Activated CD4-positive, alpha-beta T cell treated with anti-CD3 and anti-CD28 coated beads, Interleukin-2, amount 10 ng/mL, durations not matched to agents 24 days and 14 days (primary cell): ENCODE measurements at regions not wholly inside any gene's neighbourhood (a gene's known extent, or its start where the extent isn't known, plus 50 kb on each side); places are given as distances from the start of the nearest gene placed in this dataset.

Experiments
- DNase-seq: peaks from one replicate; pipeline ENCODE4 v3.0.0; 2022
- H3K27ac Mint-ChIP-seq: one replicate; pipeline ENCODE4 v1.8.0; 2022; ENCODE audit warnings: mild to moderate bottlenecking, mixed read lengths
- H3K27me3 Mint-ChIP-seq: one replicate; pipeline ENCODE4 v1.8.0; 2022; ENCODE audit warnings: mixed read lengths
- H3K36me3 Mint-ChIP-seq: one replicate; pipeline ENCODE4 v1.8.0; 2022; ENCODE audit warnings: low read depth, mild to moderate bottlenecking, mixed read lengths
- H3K4me1 Mint-ChIP-seq: one replicate; pipeline ENCODE4 v1.8.0; 2021; ENCODE audit warnings: mixed read lengths
- H3K4me3 Mint-ChIP-seq: one replicate; pipeline ENCODE4 v1.8.0; 2022; ENCODE audit warnings: mild to moderate bottlenecking, moderate library complexity, mixed read lengths
- H3K9me3 Mint-ChIP-seq: one replicate; pipeline ENCODE4 v1.8.0; 2021; ENCODE audit warnings: mixed read lengths
- intact Hi-C: fragments of 100-400 bp; cut with micrococcal nuclease; formaldehyde crosslinking; loops from one replicate; pipeline ENCODE4 v1.15.1; 2023

DNA sequence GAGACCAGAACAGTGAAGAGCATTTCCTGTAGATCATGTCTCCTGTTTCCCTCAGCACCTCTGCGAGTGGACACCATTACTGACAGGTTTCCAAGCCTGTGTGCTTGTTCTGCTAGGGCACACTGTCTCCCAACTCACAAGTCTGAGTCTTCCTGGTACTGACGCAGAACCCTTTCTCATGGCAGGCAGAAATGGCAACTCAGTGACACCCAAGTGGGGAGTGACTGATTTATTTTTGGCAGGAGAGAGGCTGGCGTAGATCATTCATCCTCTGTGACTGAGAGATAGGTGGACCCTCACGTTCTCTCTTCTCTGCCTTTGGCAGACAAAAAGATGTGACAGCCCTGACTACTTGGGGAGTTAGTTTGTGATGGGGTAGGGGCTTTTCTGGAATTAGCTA lies 183.4 kb downstream of the RFC3 start:
- H3K9me3 Mint-ChIP-seq, result no peaks in the 10 kb centered on the region
- H3K4me1 Mint-ChIP-seq, result no peaks in the 10 kb centered on the region

GRCh38 chr13:34002141-34002540 lies 184.2 kb downstream of the RFC3 start:
- intact Hi-C loops, result no loop called here
- H3K9me3 Mint-ChIP-seq, result no peaks in the 10 kb centered on the region
- H3K27ac Mint-ChIP-seq, result no peak overlapping the region

More for the DNA sequence above, 183.4 kb downstream of the RFC3 start:
- Mint-ChIP-seq H3K27ac (no peak overlapping the region), H3K27me3 (no peaks in the 10 kb centered on the region), H3K4me3 (no peak overlapping the region), H3K36me3 (no peaks in the 10 kb centered on the region)
- intact Hi-C loops, result no loop called here
- no peak for DNase-seq

GRCh38 chr13:34002924-34003323 lies 185.0 kb downstream of the RFC3 start:
- no peaks in the 10 kb centered on the region for H3K36me3 Mint-ChIP-seq
- no peak overlapping the region for H3K27ac Mint-ChIP-seq
- intact Hi-C loops, result no loop called here
- H3K4me1 Mint-ChIP-seq, result no peaks in the 10 kb centered on the region
- no peak for DNase-seq
- H3K9me3 Mint-ChIP-seq, result no peaks in the 10 kb centered on the region
- no peak overlapping the region for H3K4me3 Mint-ChIP-seq
- H3K27me3 Mint-ChIP-seq, result no peaks in the 10 kb centered on the region

More at GRCh38 chr13:34002141-34002540, 184.2 kb downstream of the RFC3 start:
- no peaks in the 10 kb centered on the region for H3K36me3 Mint-ChIP-seq
- no peaks in the 10 kb centered on the region for H3K4me1 Mint-ChIP-seq
- H3K27me3 Mint-ChIP-seq, result no peaks in the 10 kb centered on the region
- H3K4me3 Mint-ChIP-seq, result no peak overlapping the region
- DNase-seq, result no peak

- no peak overlapping the region for H3K27ac Mint-ChIP-seq
- intact Hi-C loops, result no loop called here
- H3K4me1 Mint-ChIP-seq, result no peaks in the 10 kb centered on the region
- no peaks in the 10 kb centered on the region for H3K9me3 Mint-ChIP-seq
- H3K4me3 Mint-ChIP-seq, result no peak overlapping the region
- no peaks in the 10 kb centered on the region for H3K27me3 Mint-ChIP-seq
- H3K36me3 Mint-ChIP-seq, result no peaks in the 10 kb centered on the region
- no peak for DNase-seq
Observed at GRCh38 chr13:34003656-34004055, 185.7 kb downstream of the RFC3 start.

- intact Hi-C loops, result no loop called here
- no peaks in the 10 kb centered on the region for H3K36me3 Mint-ChIP-seq
- no peaks in the 10 kb centered on the region for H3K4me1 Mint-ChIP-seq
- H3K27me3 Mint-ChIP-seq, result no peaks in the 10 kb centered on the region
- DNase-seq, result no peak
- no peaks in the 10 kb centered on the region for H3K9me3 Mint-ChIP-seq
- H3K4me3 Mint-ChIP-seq, result no peak overlapping the region
- H3K27ac Mint-ChIP-seq, result no peak overlapping the region
Observed at GRCh38 chr13:34004676-34005075, 186.7 kb downstream of the RFC3 start.

GRCh38 chr13:34006011-34006410 lies 188.1 kb downstream of the RFC3 start:
- Mint-ChIP-seq H3K4me1 (no peaks in the 10 kb centered on the region), H3K36me3 (no peaks in the 10 kb centered on the region), H3K27ac (no peak overlapping the region), H3K9me3 (no peaks in the 10 kb centered on the region), H3K4me3 (no peak overlapping the region), H3K27me3 (no peaks in the 10 kb centered on the region)
- DNase-seq, result no peak
- intact Hi-C loops, result no loop called here

- H3K27me3 Mint-ChIP-seq, result no peaks in the 10 kb centered on the region
- DNase-seq, result no peak
- H3K27ac Mint-ChIP-seq, result no peak overlapping the region
- no peak overlapping the region for H3K4me3 Mint-ChIP-seq
- intact Hi-C loops, result no loop called here
- no peaks in the 10 kb centered on the region for H3K36me3 Mint-ChIP-seq
- no peaks in the 10 kb centered on the region for H3K4me1 Mint-ChIP-seq
- no peaks in the 10 kb centered on the region for H3K9me3 Mint-ChIP-seq
Observed at GRCh38 chr13:34011552-34012085, 193.7 kb downstream of the RFC3 start.

DNA sequence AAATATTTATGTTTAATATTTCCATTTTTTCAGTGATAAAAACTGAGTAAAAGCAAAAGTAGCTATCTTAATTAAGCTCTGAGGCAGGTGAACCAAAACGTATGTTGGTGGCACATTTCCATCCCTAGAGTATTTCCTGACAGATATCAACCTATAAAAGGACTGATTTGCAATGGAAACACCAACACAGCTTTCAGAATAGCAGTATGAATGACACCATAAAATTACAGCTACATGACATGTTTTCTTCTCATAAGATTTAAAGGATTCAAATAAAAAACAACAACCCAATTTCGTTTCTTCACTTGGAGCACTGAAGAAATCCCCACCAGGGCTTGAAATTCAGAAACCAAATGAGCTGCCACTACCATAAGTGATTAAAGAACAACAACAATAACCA lies 194.4 kb downstream of the RFC3 start:
- no peaks in the 10 kb centered on the region for H3K36me3 Mint-ChIP-seq
- no peaks in the 10 kb centered on the region for H3K9me3 Mint-ChIP-seq
- no peak for DNase-seq
- no peak overlapping the region for H3K4me3 Mint-ChIP-seq
- intact Hi-C loops, result no loop called here
- H3K27me3 Mint-ChIP-seq, result no peaks in the 10 kb centered on the region
- H3K4me1 Mint-ChIP-seq, result no peaks in the 10 kb centered on the region
- H3K27ac Mint-ChIP-seq, result no peak overlapping the region

GRCh38 chr13:34013061-34013460 lies 195.1 kb downstream of the RFC3 start:
- Mint-ChIP-seq H3K4me1 (no peaks in the 10 kb centered on the region), H3K9me3 (no peaks in the 10 kb centered on the region), H3K27ac (no peak overlapping the region), H3K36me3 (no peaks in the 10 kb centered on the region), H3K27me3 (no peaks in the 10 kb centered on the region), H3K4me3 (no peak overlapping the region)
- DNase-seq, result no peak
- intact Hi-C loops, result no loop called here

GRCh38 chr13:34017231-34017630 lies 199.3 kb downstream of the RFC3 start:
- H3K9me3 Mint-ChIP-seq, result peaks cover 4% of the 10 kb centered on the region
- no peaks in the 10 kb centered on the region for H3K36me3 Mint-ChIP-seq
- no peaks in the 10 kb centered on the region for H3K27me3 Mint-ChIP-seq
- intact Hi-C loops, result no loop called here
- no peak overlapping the region for H3K4me3 Mint-ChIP-seq
- DNase-seq, result no peak
- H3K27ac Mint-ChIP-seq, result no peak overlapping the region
- H3K4me1 Mint-ChIP-seq, result no peaks in the 10 kb centered on the region

DNA sequence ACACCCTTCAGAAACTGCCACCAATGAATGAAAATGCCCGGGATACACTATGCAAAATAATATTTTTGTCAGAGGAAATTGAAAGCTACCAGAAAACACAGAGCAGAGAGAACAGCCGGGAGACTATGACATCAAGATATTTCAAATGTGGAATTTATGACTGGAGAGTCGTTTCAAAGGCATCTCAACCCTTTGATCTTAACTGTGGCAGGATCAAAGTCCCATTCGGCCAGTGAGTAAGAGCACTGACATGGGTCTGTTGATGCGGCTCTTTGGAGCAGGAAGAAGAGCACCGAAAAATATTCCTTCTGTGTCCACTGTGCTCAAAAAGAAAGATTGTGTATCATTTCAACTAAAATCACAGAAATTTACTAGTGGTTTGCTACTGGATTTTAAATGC lies 201.9 kb downstream of the RFC3 start:
- intact Hi-C loops, result no loop called here
- H3K4me1 Mint-ChIP-seq, result no peaks in the 10 kb centered on the region
- H3K4me3 Mint-ChIP-seq, result no peak overlapping the region
- no peaks in the 10 kb centered on the region for H3K27me3 Mint-ChIP-seq
- no peak overlapping the region for H3K27ac Mint-ChIP-seq
- peaks cover 4% of the 10 kb centered on the region for H3K9me3 Mint-ChIP-seq
- DNase-seq, result no peak
- no peaks in the 10 kb centered on the region for H3K36me3 Mint-ChIP-seq

- intact Hi-C loops, result no loop called here
- Mint-ChIP-seq H3K27ac (no peak overlapping the region), H3K4me1 (no peaks in the 10 kb centered on the region), H3K4me3 (no peak overlapping the region), H3K36me3 (no peaks in the 10 kb centered on the region), H3K9me3 (peaks cover 4% of the 10 kb centered on the region), H3K27me3 (no peaks in the 10 kb centered on the region)
- no peak for DNase-seq
Observed at GRCh38 chr13:34020388-34020787, 202.4 kb downstream of the RFC3 start.

GRCh38 chr13:34021619-34022018 lies 203.7 kb downstream of the RFC3 start:
- H3K4me1 Mint-ChIP-seq, result no peaks in the 10 kb centered on the region
- intact Hi-C loops, result no loop called here
- H3K27me3 Mint-ChIP-seq, result no peaks in the 10 kb centered on the region
- H3K4me3 Mint-ChIP-seq, result no peak overlapping the region
- DNase-seq, result no peak
- H3K9me3 Mint-ChIP-seq, result peaks cover 9% of the 10 kb centered on the region
- no peaks in the 10 kb centered on the region for H3K36me3 Mint-ChIP-seq
- no peak overlapping the region for H3K27ac Mint-ChIP-seq

DNA sequence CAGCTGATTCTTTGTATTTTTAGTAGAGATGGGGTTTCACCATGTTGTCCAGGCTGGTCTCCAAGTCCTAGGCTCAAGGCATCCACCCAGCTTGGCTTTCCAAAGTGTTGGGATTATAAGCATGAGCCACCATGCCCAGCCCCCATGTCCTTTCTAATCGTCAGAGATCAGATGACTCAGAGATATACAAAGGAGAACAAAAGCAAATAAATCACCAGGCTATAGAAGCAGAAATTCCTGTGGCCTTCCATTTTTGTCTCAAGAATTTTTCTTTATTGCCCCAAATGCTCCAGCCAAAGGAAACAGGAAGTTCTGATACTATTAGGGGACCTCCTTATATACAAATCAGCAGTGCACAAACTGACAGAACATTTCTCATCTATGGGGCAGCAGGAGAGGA lies 207.8 kb downstream of the RFC3 start:
- Mint-ChIP-seq H3K27ac (no peak overlapping the region), H3K27me3 (no peaks in the 10 kb centered on the region), H3K4me1 (no peaks in the 10 kb centered on the region), H3K4me3 (no peak overlapping the region), H3K36me3 (no peaks in the 10 kb centered on the region), H3K9me3 (peaks cover 9% of the 10 kb centered on the region)
- no peak for DNase-seq
- intact Hi-C loops, result no loop called here

- H3K36me3 Mint-ChIP-seq, result no peaks in the 10 kb centered on the region
- peaks cover 9% of the 10 kb centered on the region for H3K9me3 Mint-ChIP-seq
- H3K4me3 Mint-ChIP-seq, result no peak overlapping the region
- no peak for DNase-seq
- H3K27ac Mint-ChIP-seq, result no peak overlapping the region
- H3K4me1 Mint-ChIP-seq, result no peaks in the 10 kb centered on the region
- intact Hi-C loops, result no loop called here
- H3K27me3 Mint-ChIP-seq, result no peaks in the 10 kb centered on the region
Observed at GRCh38 chr13:34026308-34026707, 208.4 kb downstream of the RFC3 start.
